Neural cell (in vitro differentiated cells): ENCODE measurements at regions not wholly inside any gene's neighbourhood (a gene's known extent, or its start where the extent isn't known, plus 50 kb on each side); places are given as distances from the start of the nearest gene placed in this dataset.

ENCODE experiments used
- EP300 ChIP-seq: fragments of 450-650 bp; conservative IDR thresholded peaks from 2 replicates; pipeline ENCODE4 v1.6.1; 2014; ENCODE audit warnings: antibody characterized with exemption, mild to moderate bottlenecking, moderate library complexity; ENCODE audit not compliant: poor library complexity, severe bottlenecking
- EZH2 ChIP-seq: fragments of 200-600, 300-800 bp; shearing (Covaris generic), sonication (generic); IDR thresholded peaks from 2 replicates; pipeline ENCODE4 v1.6.1; 2014; ENCODE audit warnings: antibody characterized with exemption, low read length, borderline replicate concordance, mild to moderate bottlenecking; ENCODE audit not compliant: insufficient read depth, poor library complexity, severe bottlenecking
- MXI1 ChIP-seq: fragments of 450-650 bp; conservative IDR thresholded peaks from 2 replicates; pipeline ENCODE4 v1.6.1; 2014; ENCODE audit warnings: antibody characterized with exemption, mild to moderate bottlenecking; ENCODE audit not compliant: poor library complexity, severe bottlenecking
- POLR2AphosphoS5 ChIP-seq: IDR thresholded peaks from 2 replicates; pipeline ENCODE4 v1.6.1; 2012
- RAD21 ChIP-seq: fragments of 450-650 bp; conservative IDR thresholded peaks from 2 replicates; pipeline ENCODE4 v1.6.1; 2014; ENCODE audit warnings: antibody characterized with exemption, mild to moderate bottlenecking, moderate library complexity
- TAF1 ChIP-seq: IDR thresholded peaks from 2 replicates; pipeline ENCODE4 v1.6.1; 2012; ENCODE audit warnings: low read depth
- TF ChIP-seq, protein P1 (sequence below): fragments of 450-650 bp; IDR thresholded peaks from 2 replicates; pipeline ENCODE4 v1.5.1; 2014; ENCODE audit warnings: antibody characterized with exemption, mild to moderate bottlenecking, moderate library complexity; ENCODE audit not compliant: poor library complexity, severe bottlenecking

GRCh38 chr4:179695175-179695574 lies 2252.9 kb upstream of the AGA start:
- TF ChIP-seq, protein P1, sequence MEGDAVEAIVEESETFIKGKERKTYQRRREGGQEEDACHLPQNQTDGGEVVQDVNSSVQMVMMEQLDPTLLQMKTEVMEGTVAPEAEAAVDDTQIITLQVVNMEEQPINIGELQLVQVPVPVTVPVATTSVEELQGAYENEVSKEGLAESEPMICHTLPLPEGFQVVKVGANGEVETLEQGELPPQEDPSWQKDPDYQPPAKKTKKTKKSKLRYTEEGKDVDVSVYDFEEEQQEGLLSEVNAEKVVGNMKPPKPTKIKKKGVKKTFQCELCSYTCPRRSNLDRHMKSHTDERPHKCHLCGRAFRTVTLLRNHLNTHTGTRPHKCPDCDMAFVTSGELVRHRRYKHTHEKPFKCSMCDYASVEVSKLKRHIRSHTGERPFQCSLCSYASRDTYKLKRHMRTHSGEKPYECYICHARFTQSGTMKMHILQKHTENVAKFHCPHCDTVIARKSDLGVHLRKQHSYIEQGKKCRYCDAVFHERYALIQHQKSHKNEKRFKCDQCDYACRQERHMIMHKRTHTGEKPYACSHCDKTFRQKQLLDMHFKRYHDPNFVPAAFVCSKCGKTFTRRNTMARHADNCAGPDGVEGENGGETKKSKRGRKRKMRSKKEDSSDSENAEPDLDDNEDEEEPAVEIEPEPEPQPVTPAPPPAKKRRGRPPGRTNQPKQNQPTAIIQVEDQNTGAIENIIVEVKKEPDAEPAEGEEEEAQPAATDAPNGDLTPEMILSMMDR = no peak
- TF ChIP-seq EP300 (no peak), TAF1 (no peak), POLR2AphosphoS5 (no peak), EZH2 (no peak), MXI1 (no peak), RAD21 (no peak)
